Islet of Langerhans (tissue), 1 donor: ENCODE measurements at regions not wholly inside any gene's neighbourhood (a gene's known extent, or its start where the extent isn't known, plus 50 kb on each side); places are given as distances from the start of the nearest gene placed in this dataset.
"Not testable (repeated sequence)": the region's sequence is repeated elsewhere in the genome, so short reads cannot be mapped to it uniquely, and the experiment has no call there.

Experiments used
- FAIRE-seq: peaks from one replicate; lab custom pipeline; 2011; peaks lifted over from hg19 to GRCh38; lab: Jason Lieb, UNC

DNA sequence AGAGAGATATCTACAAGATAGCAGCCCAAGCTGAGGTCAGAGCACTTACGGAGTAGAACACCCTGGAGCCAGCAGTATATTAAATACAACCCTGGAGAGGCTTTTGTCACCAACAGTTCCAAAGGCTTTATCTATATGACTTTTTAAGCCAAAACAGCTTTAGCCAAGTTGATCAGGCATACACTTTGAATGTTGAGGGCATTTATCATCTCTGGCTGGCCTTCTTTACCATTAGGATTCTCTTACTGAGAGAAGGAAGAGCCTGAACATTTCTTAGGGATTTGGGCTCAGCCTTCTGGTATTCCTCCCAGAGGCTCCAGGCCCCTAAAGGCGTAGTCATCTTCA is 161.3 kb upstream of the RIMS1 start:
- no peak for FAIRE-seq

DNA sequence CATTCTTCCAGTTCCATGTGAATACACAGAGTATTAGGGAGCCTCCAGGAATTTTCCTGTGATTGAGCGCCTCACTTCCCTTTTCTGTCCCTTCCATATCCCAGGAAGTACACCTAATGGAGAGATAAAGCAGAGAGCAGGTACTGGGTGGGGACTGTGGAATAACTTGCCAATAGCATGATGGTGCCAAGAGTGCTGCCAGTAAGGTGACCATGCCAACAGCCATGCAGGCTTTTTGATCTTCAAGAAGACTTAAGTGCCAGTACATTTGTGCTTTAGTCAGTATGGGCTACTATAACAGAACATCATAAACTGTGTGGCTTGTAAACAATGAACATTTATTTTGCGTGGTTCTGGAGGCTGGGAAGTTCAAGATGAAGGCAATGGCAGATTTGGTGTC is 160.2 kb upstream of the RIMS1 start:
- FAIRE-seq, result no peak

DNA sequence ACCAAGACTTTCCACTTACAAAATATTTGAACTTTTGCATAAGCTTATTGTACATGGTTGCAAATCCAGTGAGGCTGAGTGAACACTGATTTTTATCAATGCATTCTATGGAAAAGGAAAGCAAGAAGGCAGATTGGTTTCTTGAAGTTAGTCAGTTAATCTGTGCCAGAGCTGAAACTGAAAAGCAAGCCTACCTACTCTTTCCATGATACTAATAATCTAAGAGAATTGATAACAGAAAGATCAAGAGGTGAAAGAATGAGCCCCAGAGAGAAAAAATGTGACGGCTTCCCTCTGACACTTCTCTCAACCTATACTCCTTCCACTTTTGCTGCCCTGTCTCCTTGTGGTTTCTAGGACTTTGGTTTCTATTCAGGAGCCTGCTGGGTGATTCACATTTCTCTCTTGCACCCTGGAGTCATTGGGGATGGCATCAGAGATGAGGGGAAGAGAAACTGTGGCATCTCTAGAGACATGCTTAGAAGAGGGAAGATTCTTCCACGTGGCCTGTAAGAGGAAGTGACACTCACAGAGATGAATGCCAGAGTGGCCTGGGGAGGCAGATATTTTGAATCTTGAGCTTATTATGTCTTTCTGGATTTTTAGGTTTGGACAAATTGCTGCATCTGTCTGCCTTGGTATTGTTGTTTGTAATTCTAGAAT is 158.6 kb upstream of the RIMS1 start:
- FAIRE-seq, result no peak

DNA sequence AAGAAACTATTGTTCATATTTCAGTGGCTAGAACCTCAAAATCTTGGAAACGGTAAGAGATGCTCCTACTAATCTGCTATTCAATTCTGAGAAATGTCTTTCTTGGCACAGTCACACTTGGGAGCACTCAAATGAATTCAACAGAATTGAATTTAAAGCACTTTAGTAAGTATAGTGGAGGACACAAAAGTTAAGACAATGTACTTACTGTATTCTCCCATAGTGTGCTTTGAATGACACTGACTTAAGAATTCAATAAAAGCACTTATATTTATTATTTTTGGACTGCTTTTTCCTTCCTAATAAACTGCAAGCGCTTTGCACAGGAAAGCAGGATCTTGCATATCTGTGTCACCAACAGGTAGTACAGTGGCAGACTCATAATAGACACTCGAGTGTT is 156.1 kb upstream of the RIMS1 start:
- FAIRE-seq, result no peak

DNA sequence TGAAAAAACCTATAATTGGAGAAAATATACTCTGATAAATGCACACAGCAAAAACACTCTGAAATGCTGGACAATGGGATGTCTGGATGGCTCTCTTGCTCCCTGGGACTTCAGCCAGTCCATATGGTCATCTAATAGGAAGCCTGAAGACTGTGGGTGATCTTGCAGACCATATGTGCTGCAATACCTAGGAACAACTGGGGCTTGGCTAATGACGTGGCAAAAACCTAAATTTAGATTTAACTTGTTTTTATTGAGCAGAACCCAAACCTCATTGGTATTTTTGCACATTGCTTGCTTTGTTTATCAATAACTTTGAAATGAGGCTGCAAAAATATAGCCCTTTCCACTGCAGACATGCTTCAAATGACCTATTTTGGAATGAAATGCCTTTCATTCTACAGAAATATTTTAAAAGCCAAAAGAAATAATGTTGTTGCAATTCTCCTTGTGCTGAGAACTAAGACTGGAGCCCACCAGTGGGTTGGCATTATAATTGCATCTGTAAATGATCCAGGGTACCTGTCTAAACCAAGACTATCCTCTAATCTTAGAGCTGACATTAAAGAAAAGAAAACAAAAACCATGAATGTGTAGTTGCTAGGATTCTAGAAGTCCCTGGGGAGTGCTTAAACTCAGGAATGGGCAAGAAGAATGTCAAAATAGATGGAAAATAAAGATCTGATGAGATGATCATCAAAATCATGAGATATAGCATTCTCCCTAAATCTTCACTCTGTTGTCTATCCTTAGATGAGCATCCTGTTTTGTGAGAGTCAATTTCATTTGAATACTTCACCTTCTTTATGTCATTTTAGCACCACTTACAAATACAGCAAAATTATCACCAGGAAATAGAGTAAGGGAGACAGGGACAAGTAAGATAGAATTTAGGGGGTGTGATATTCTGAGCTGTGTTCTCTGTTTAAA is 152.1 kb upstream of the RIMS1 start:
- no peak for FAIRE-seq

DNA sequence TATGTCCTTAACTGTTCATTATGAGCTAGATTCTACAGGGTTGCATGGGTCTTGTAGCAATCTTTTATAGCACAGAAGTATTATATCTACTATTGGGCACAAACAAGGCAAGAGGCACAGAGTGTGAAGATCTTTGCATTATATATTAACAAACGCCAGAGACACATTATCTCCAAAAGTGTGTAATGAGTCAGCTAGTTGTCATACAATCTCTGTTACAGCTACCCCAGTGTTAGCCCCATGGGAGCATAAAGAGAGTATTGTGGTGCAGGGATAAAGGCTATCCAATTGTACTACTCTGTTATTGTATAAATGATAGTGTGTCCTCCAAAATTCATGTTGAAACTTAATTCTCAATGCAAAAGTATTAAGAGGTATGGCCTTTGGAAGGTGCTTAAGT is 148.4 kb upstream of the RIMS1 start:
- FAIRE-seq, result no peak

DNA sequence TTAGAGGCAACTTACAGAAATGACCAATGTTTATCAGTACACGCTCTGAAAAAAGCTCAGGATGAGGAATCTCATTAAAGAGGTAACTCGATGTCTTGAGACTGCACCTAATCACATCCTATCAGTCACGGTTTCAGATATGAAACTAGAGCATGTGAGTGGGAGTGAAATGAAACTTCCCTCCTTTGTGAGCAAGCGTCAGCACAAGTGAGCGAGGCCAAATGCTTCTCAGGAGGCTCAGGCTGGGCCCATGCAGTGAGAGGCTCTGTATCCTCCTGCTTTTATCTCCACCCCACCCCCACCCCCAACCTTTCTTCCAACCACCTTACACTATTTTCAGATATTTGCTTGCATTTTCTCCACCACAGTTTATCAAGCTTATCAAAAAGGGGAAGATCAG is 140.8 kb upstream of the RIMS1 start:
- FAIRE-seq, result no peak

DNA sequence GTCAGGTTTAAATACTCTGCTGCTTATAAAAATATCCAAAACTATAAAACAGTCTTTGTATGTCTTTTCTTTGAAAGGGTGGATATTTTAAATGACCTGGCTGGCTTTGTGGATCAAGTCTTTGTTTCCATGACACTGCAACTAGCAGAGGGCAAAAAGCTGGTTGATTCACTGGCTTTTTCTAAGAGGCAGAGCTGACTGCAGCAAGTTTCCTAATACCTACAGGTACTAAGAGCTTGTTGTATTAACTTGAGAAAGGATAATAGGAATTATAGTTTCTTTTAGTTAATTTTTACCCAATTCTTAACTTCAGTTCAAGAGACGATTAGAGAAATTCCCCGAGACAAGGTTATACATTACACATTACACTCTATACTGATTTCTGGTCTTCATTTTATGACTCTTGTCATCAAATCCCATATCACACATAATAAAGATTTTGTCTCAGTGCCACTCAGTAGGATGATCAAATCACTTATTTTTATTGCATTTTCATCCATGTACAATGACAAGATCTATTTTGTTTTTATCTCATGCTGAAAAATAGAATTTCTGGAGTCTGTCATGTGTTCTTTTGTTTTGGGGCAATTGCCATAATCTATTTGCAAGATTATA is 120.1 kb upstream of the RIMS1 start:
- FAIRE-seq, result no peak

DNA sequence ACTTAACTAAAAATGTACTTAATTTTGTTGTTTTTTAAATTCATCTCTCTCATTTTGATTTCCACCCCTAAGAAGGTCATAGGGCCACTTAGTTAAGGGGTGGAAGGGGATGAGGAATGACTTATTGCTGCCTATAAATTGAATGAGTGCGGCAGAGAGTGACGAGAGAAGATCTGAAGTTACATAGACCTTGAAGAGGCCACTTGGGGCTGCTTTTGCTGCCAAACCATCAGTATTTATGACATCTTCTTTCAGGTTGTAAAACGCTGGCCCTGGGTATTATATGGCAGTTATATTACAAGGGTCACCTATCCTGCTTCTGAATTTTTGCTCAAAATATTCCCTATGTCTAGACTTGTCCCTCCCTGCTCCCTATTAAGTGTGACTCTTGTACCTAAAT is 119.6 kb upstream of the RIMS1 start:
- FAIRE-seq, result no peak

DNA sequence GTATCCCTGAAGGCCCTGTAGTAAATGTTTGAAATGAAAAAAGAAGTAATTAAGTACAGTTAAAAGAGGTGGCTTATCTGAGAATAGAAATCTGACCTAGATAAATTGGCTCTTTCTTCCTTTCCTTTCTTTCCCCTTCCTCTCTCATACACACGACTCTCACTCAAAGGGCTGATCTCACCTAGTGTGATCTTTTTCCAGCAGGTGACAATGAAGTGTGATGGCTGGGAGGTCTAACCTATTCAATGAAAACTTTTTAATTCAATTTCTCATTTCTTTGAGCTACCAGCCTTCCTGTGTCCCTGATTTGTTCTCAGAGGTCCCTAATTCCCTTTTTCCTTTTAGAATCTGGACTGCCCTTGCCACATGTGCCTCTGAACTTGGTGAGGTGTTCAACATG is 118.0 kb upstream of the RIMS1 start:
- no peak for FAIRE-seq

DNA sequence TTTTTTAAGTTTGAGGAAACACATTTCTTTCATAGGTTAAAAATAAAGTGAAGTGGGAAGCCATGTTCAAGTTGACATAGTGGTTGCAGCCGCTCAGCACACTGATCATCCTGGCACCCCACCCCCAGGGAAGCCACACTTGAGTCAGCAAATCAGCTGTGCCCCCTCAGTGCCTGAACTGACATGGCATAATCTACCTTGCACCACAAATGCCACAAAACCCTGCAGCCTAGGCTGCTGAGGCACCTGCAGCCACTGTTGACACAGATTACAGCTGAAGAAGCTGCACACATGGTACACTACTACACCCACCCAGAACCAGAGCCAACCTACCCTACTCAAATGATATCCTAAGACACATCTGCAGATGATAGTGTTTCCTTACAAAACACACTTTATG is 77.5 kb upstream of the RIMS1 start:
- no peak for FAIRE-seq

DNA sequence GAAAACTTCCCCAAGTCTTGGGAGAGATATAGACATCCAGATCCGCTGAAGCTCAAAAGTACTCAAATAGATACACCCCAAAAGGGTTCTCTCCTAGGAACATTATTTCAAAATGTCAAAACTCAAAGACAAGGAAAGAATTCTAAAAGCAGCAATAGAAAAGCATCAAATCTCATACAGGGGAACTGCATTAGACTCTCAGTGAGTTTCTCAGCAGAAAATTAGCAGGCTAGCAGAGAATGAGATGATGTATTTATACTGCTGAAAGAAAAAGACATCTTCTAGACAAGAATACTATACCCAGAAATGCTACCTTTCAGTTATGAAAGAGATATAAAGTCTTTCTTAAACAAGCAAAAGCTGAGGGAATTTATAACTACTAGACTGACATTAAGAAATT is 75.5 kb upstream of the RIMS1 start:
- FAIRE-seq, result no peak

DNA sequence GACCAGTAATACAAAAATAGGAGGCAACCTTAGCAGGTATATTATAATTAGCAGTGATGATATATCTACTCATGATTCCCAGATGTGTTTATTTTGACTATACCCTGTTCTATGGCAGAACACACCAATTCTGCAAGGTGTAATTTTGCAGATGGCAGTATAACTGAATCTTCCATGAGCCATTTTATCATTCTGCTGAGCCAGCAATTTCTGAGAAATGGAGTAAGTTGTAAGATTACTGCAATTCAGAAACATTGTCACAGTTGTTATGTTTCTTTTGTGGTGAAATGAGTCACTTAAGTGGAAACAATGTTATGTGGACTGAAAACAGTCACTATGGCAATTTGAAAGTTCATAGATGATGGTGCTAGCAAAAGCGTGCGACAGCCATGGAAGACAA is 63.7 kb upstream of the RIMS1 start:
- no peak for FAIRE-seq

DNA sequence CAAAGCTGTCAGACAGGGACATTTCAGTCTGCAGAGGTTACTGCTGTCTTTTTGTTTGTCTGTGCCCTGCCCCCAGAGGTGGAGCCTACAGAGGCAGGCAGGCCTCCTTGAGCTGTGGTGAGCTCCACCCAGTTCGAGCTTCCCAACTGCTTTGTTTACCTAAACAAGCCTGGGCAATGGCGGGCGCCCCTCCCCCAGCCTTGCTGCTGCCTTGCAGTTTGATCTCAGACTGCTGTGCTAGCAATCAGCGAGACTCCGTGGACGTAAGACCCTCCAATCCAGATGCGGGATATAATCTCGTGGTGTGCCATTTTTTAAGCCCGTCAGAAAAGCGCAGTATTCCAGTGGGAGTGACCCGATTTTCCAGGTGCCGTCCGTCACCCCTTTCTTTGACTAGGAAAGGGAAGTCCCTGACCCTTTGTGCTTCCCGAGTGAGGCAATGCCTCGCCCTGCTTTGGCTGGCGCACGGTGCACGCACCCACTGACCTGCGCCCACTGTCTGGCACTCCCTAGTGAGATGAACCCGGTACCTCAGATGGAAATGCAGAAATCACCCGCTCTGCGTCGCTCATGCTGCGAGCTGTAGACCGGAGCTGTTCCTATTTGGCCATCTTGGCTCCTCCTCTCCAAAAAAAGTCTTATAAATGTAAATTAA is 54.1 kb upstream of the RIMS1 start:
- not testable (repeated sequence) for FAIRE-seq
